DND-41 (cell line): ENCODE measurements at regions not wholly inside any gene's neighbourhood (a gene's known extent, or its start where the extent isn't known, plus 50 kb on each side); places are given as distances from the start of the nearest gene placed in this dataset.

ENCODE experiments used
- ATAC-seq: fragments of 200-7000 bp; cut with Tn5 transposase; 3 replicates; pipeline ENCODE4 v1.9.1; 2021; ENCODE audit warnings: low read depth; ENCODE audit not compliant: insufficient read depth
- DNase-seq: peaks from one replicate; pipeline ENCODE4 v3.0.0-alpha.2; 2020
- H2AFZ ChIP-seq: 2 replicates; pipeline ENCODE4 v1.6.0; 2012; ENCODE audit warnings: low read depth, low read length
- H3K27ac ChIP-seq: 2 replicates; pipeline ENCODE4 v1.5.1; 2012; ENCODE audit warnings: low read length, inconsistent platforms
- H3K27me3 ChIP-seq: fragments of 200-600 bp; sonication (generic); 2 replicates; pipeline ENCODE4 v1.6.0; 2012; ENCODE audit warnings: low read length, mild to moderate bottlenecking, inconsistent platforms; ENCODE audit not compliant: insufficient read depth, poor library complexity
- H3K36me3 ChIP-seq: 2 replicates; pipeline ENCODE4 v1.5.1; 2012; ENCODE audit warnings: low read length, inconsistent platforms; ENCODE audit not compliant: insufficient read depth
- H3K4me1 ChIP-seq: 2 replicates; pipeline ENCODE4 v1.5.1; 2012; ENCODE audit warnings: mild to moderate bottlenecking, low read length; ENCODE audit not compliant: insufficient read depth
- H3K4me2 ChIP-seq: 2 replicates; pipeline ENCODE4 v1.6.0; 2012; ENCODE audit warnings: mild to moderate bottlenecking, moderate library complexity, low read length, inconsistent platforms; ENCODE audit not compliant: insufficient read depth
- H3K4me3 ChIP-seq, 2 experiments: fragments of 200-600 bp in 1 of 2; shearing (Covaris generic) in 1 of 2; 2 replicates each; pipeline ENCODE4 v1.5.1; 2012 to 2016; ENCODE audit warnings: inconsistent platforms in 2 of 2, low read length in 2 of 2, mild to moderate bottlenecking in 2 of 2, low read depth in 1 of 2, moderate library complexity in 1 of 2
- H3K79me2 ChIP-seq: 2 replicates; pipeline ENCODE4 v1.6.0; 2012; ENCODE audit warnings: low read length, inconsistent platforms; ENCODE audit not compliant: insufficient read depth
- H3K9ac ChIP-seq: 2 replicates; pipeline ENCODE4 v1.6.0; 2012; ENCODE audit warnings: low read depth, mild to moderate bottlenecking, inconsistent platforms, low read length, moderate library complexity
- H3K9me3 ChIP-seq: 2 replicates; pipeline ENCODE4 v1.5.1; 2012; ENCODE audit warnings: low read length, moderate library complexity, mild to moderate bottlenecking, inconsistent platforms; ENCODE audit not compliant: insufficient read depth, severe bottlenecking
- H4K20me1 ChIP-seq: 2 replicates; pipeline ENCODE4 v1.6.0; 2012; ENCODE audit warnings: low read length; ENCODE audit not compliant: insufficient read depth
- CTCF ChIP-seq: IDR thresholded peaks from 2 replicates; pipeline ENCODE4 v1.5.1; 2012; ENCODE audit warnings: borderline replicate concordance, low read length, moderate library complexity, mild to moderate bottlenecking; ENCODE audit not compliant: poor library complexity, severe bottlenecking; ENCODE audit errors: extremely low read depth
- EZH2 ChIP-seq: IDR thresholded peaks from 3 replicates; pipeline ENCODE4 v1.6.1; 2012; ENCODE audit warnings: borderline replicate concordance, low read depth, mild to moderate bottlenecking, moderate library complexity, low read length, inconsistent platforms; ENCODE audit not compliant: severe bottlenecking

DNA sequence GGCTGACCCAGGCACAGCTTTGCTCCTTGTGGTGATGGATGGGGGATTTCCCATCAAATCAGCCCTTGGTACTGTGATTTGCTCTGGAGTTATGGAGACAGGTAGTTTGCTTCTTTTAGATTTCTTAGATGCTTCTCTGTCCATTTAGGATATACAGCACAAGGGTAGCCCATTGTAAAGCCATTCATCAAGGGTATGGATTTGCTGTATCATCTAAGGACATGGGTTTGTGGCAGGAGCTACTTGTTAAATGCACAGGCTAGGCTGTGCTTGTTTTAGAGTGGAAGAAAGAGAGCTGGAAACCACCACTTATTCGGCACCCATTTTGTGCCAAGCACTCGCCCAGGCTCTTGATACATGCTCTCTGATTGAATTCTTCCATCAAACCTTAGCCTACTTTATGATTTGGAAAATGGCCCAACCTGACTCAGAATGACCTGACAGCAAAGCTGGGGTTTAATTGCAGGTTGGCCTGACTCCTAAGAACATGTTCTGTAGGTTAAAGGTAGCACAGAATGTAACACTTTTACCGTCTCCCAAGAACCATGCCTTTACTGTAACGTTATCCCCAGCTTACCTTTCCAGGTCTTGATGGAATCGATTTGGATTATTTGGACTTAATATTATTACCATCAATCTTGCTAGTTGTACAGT, 168.0 kb downstream of the SNX10 start:
- no peak for TF ChIP-seq EZH2
- no peak for TF ChIP-seq CTCF
- Histone ChIP-seq H2AFZ (no peak overlapping the region), H3K9me3 (no peaks in the 10 kb centered on the region), H3K79me2 (no peaks in the 10 kb centered on the region), H3K27ac (no peak overlapping the region), H3K36me3 (no peaks in the 10 kb centered on the region), H3K27me3 (peaks cover 8% of the 10 kb centered on the region), H3K4me1 (no peaks in the 10 kb centered on the region), H3K9ac (no peak overlapping the region), H3K4me3 (no peak overlapping the region), H4K20me1 (no peaks in the 10 kb centered on the region), H3K4me2 (no peak overlapping the region)
- DNase-seq (no peak), ATAC-seq (no peak)

GRCh38 chr7:26460351-26461085, 168.9 kb downstream of the SNX10 start:
- Histone ChIP-seq H3K9ac (no peak overlapping the region), H3K4me3 (no peak overlapping the region), H3K4me2 (no peak overlapping the region), H2AFZ (no peak overlapping the region), H3K27ac (no peak overlapping the region), H4K20me1 (no peaks in the 10 kb centered on the region), H3K27me3 (peaks cover 8% of the 10 kb centered on the region), H3K79me2 (no peaks in the 10 kb centered on the region), H3K4me1 (no peaks in the 10 kb centered on the region), H3K9me3 (no peaks in the 10 kb centered on the region), H3K36me3 (no peaks in the 10 kb centered on the region)
- ATAC-seq (no peak), DNase-seq (no peak)
- TF ChIP-seq EZH2 (no peak), CTCF (no peak)

GRCh38 chr7:26461518-26461917, 169.9 kb downstream of the SNX10 start:
- Histone ChIP-seq H3K9ac (no peak overlapping the region), H2AFZ (no peak overlapping the region), H3K4me3 (no peak overlapping the region), H3K27ac (no peak overlapping the region), H3K27me3 (peaks cover 8% of the 10 kb centered on the region), H3K4me2 (no peak overlapping the region), H3K9me3 (no peaks in the 10 kb centered on the region), H3K36me3 (no peaks in the 10 kb centered on the region), H3K79me2 (no peaks in the 10 kb centered on the region), H3K4me1 (no peaks in the 10 kb centered on the region), H4K20me1 (no peaks in the 10 kb centered on the region)
- TF ChIP-seq CTCF (no peak), EZH2 (no peak)
- ATAC-seq (no peak), DNase-seq (no peak)
